Fibroblast of mammary gland (primary cell): ENCODE measurements at regions not wholly inside any gene's neighbourhood (a gene's known extent, or its start where the extent isn't known, plus 50 kb on each side); places are given as distances from the start of the nearest gene placed in this dataset.
"Not testable (repeated sequence)": the region's sequence is repeated elsewhere in the genome, so short reads cannot be mapped to it uniquely, and the experiment has no call there.

ENCODE experiments used
- DNase-seq: peaks from one replicate; pipeline ENCODE4 v3.0.0-alpha.2; 2010; ENCODE audit warnings: low read depth
- H3K4me3 ChIP-seq: 2 replicates; pipeline ENCODE4 v1.5.1; 2011; ENCODE audit warnings: low read depth, mild to moderate bottlenecking, low read length, moderate library complexity; ENCODE audit not compliant: control insufficient read depth
- TF ChIP-seq, protein P1 (sequence below): conservative IDR thresholded peaks from 2 replicates; pipeline ENCODE4 v1.5.1; 2011; ENCODE audit warnings: low read depth, low read length, inconsistent platforms; ENCODE audit not compliant: control insufficient read depth, insufficient read depth

GRCh38 chr6:71083308-71083820 lies 126.5 kb upstream of the B3GAT2 start:
- no peak for DNase-seq
- TF ChIP-seq, protein P1, sequence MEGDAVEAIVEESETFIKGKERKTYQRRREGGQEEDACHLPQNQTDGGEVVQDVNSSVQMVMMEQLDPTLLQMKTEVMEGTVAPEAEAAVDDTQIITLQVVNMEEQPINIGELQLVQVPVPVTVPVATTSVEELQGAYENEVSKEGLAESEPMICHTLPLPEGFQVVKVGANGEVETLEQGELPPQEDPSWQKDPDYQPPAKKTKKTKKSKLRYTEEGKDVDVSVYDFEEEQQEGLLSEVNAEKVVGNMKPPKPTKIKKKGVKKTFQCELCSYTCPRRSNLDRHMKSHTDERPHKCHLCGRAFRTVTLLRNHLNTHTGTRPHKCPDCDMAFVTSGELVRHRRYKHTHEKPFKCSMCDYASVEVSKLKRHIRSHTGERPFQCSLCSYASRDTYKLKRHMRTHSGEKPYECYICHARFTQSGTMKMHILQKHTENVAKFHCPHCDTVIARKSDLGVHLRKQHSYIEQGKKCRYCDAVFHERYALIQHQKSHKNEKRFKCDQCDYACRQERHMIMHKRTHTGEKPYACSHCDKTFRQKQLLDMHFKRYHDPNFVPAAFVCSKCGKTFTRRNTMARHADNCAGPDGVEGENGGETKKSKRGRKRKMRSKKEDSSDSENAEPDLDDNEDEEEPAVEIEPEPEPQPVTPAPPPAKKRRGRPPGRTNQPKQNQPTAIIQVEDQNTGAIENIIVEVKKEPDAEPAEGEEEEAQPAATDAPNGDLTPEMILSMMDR = no peak
- no peak overlapping the region for H3K4me3 ChIP-seq

GRCh38 chr6:71088166-71088565 lies 131.3 kb upstream of the B3GAT2 start:
- no peak for DNase-seq
- H3K4me3 ChIP-seq = no peak overlapping the region
- TF ChIP-seq, protein P1 = no peak

GRCh38 chr6:71090217-71090616 lies 133.4 kb upstream of the B3GAT2 start:
- TF ChIP-seq, protein P1 = no peak
- DNase-seq = no peak
- H3K4me3 ChIP-seq = no peak overlapping the region

GRCh38 chr6:71091167-71091566 lies 134.3 kb upstream of the B3GAT2 start:
- DNase-seq = no peak
- H3K4me3 ChIP-seq = no peak overlapping the region
- TF ChIP-seq, protein P1 = no peak

GRCh38 chr6:71091956-71092355 lies 135.1 kb upstream of the B3GAT2 start:
- no peak for DNase-seq
- H3K4me3 ChIP-seq = no peak overlapping the region
- TF ChIP-seq, protein P1 = no peak

DNA sequence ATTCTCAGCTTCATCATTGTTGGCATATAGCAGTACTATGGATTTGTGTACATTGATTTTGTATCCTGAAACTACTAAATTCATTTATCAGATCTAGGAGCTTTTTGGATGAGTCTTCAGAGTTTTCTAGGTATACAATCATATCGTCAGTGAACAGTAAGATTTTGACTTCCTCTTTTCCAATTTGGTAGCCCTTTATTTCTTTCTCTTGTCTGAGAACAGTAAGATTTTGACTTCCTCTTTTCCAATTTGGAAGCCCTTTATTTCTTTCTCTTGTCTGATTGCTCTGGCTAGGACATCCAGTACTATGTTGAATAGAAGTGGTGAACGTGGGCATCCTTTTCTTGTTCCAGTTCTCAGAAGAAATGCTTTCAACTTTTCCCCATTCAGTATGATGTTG lies 140.4 kb upstream of the B3GAT2 start:
- DNase-seq, H3K4me3 ChIP-seq: not testable (repeated sequence)

- TF ChIP-seq, protein P1 = no peak
- no peak overlapping the region for H3K4me3 ChIP-seq
- DNase-seq = no peak
Observed at GRCh38 chr6:71099649-71100048, 142.8 kb upstream of the B3GAT2 start.
